ENCODE measurements at regions not wholly inside any gene's neighbourhood (a gene's known extent, or its start where the extent isn't known, plus 50 kb on each side); places are given as distances from the start of the nearest gene placed in this dataset.

GRCh38 chr5:96035796-96036195 lies 74.1 kb upstream of the ELL2 start:
- DNase-seq (ENCODE audit: low read depth): no peak

GRCh38 chr5:96033116-96033515 lies 71.5 kb upstream of the ELL2 start:
- DNase-seq (ENCODE audit: low read depth): no peak

GRCh38 chr5:96031811-96032261 lies 70.2 kb upstream of the ELL2 start:
- DNase-seq (ENCODE audit: low read depth): peak; percentile 94

GRCh38 chr5:96031180-96031579 lies 69.5 kb upstream of the ELL2 start:
- no peak for DNase-seq (ENCODE audit: low read depth)

GRCh38 chr5:96026406-96027041 lies 64.9 kb upstream of the ELL2 start:
- peak; percentile 65 for DNase-seq (ENCODE audit: low read depth)

- DNase-seq (ENCODE audit: low read depth): no peak
Observed at GRCh38 chr5:96024683-96025475, 63.2 kb upstream of the ELL2 start.

- peak; percentile 58 for DNase-seq (ENCODE audit: low read depth)
Observed at GRCh38 chr5:96023518-96023917, 61.9 kb upstream of the ELL2 start.

- DNase-seq (ENCODE audit: low read depth): no peak
Observed at GRCh38 chr5:96022971-96023370, 61.3 kb upstream of the ELL2 start.

GRCh38 chr5:96017951-96018350 lies 56.3 kb upstream of the ELL2 start:
- peak; percentile 76 for DNase-seq (ENCODE audit: low read depth)

- DNase-seq (ENCODE audit: low read depth): no peak
Observed at GRCh38 chr5:96016216-96016615, 54.6 kb upstream of the ELL2 start.

- DNase-seq (ENCODE audit: low read depth): no peak
Observed at GRCh38 chr5:96015709-96016108, 54.1 kb upstream of the ELL2 start.

- no peak for DNase-seq (ENCODE audit: low read depth)
Observed at GRCh38 chr5:96014395-96014794, 52.7 kb upstream of the ELL2 start.

GRCh38 chr5:96013254-96013653 lies 51.6 kb upstream of the ELL2 start:
- no peak for DNase-seq (ENCODE audit: low read depth)

- no peak for DNase-seq (ENCODE audit: low read depth)
Observed at GRCh38 chr5:96012399-96012798, 50.7 kb upstream of the ELL2 start.
